Central memory CD4-positive, alpha-beta T cell (primary cell): ENCODE measurements at regions not wholly inside any gene's neighbourhood (a gene's known extent, or its start where the extent isn't known, plus 50 kb on each side); places are given as distances from the start of the nearest gene placed in this dataset.
"Not testable (repeated sequence)": the region's sequence is repeated elsewhere in the genome, so short reads cannot be mapped to it uniquely, and the experiment has no call there.

Experiments
- DNase-seq: peaks from one replicate; pipeline ENCODE4 v3.0.0; 2022

GRCh38 chr16:79996321-79996720 is 395.8 kb upstream of the MAF start:
- DNase-seq = no peak

DNA sequence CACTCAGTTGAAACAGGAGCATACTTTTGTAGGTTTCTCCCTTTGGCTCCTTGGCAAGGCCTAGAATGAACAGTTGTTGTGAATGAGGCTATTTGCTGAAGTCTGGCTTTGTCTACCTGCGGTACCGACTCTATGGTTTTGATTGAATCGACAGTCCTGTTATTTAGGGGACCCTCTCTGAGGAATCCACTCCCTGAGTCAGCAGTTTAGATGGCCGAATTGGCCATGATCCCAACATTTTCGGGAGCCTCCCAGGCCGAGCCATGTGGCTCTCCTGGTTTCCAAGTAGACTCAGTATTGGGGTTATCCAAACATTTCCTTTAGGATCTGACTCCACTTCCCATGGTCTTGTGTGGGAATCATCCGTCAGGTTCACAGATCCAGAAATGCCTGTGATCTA is 394.8 kb upstream of the MAF start:
- no peak for DNase-seq

DNA sequence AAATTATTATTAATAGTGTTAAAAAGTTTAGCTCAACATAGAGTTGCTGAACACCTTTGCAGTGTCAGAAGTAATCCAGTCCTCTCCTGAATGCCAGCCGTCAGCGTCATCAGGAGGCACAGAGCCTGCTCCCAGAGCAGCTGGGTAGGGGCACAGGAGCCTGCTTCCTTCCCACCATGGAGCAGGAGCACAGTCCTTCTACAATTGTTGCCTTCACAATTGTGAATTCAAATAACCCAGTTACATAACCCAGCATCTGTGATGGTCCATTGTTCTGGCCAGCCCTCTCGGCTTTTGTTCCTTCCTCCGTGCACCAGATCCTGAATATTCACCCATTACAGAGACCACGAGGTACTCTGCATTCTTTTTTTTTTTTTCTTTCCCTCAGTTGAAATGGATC is 393.9 kb upstream of the MAF start:
- DNase-seq = no peak

DNA sequence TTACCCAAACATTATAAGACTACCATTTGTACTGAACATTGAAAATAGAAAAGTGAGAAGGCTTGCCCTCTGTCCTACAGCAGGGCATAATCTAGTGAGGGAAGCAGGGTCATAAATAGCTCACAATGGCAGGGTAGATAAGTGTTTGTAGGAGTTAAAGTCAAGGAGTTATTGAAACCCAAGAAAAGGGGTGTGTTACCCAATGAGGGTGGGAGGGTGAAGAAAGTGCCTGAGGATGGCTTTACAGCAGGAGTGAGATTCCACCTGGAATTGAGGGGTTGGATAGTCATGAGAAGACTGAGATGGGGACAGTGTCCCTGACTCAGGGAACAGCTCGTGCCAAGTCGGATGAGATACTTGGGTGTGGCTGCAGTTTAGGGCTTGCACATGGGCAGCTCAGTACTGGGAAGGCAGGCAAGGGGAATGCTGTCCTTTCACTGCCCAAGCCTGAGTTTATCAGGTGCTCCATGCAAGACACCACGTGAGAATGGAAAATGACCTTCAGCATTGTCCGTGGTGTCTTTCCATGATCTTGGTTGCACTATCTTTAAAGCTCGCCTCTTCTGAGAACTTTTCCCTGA is 393.2 kb upstream of the MAF start:
- no peak for DNase-seq

- no peak for DNase-seq
Observed at GRCh38 chr16:79991969-79992368, 391.4 kb upstream of the MAF start.

GRCh38 chr16:79988721-79989220 is 388.2 kb upstream of the MAF start:
- DNase-seq = no peak

- no peak for DNase-seq
Observed at GRCh38 chr16:79988089-79988488, 387.6 kb upstream of the MAF start.

- DNase-seq = no peak
Observed at GRCh38 chr16:79986352-79986751, 385.8 kb upstream of the MAF start.

- DNase-seq = no peak
Observed at GRCh38 chr16:79985606-79986005, 385.1 kb upstream of the MAF start.

- DNase-seq = not testable (repeated sequence)
Observed at GRCh38 chr16:79984149-79984548, 383.6 kb upstream of the MAF start.

DNA sequence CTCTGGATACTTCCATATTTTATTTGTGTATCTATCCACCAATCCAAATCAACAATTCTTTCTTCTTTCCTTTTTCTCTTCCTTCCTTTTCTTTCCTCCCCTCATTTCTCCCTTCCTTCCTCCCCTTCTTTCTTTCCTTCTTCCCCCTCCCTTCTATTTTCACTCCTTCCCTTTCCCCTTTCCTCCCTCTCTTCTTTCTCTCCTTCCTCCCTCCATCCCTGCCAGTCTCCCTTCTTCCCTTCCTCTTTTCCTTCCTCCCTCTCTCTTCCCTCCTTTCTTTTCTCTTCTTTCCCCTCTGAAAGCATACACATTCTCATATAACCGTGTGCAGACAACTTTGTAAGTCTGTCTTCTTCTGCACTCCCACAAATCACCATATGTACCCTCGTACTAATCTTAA is 382.3 kb upstream of the MAF start:
- no peak for DNase-seq

DNA sequence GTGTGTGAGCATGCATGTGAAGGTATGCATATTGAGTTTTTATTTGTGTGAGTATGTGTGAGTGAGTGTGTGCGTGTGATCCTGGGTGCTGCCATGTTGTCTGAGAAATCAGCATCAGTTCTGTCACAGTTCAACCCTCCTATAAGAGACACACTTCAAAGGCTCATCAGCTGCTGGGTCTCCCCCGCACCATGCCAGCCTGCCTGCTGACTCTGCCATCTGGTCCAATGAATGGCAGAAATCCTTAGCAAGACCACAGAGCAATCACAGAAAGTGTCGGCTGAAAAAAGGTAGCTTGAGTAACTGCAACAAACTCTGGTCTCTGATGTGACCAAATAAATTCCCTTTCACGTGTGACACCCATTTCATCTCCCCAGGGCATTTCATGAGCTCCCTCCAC is 381.8 kb upstream of the MAF start:
- no peak for DNase-seq

DNA sequence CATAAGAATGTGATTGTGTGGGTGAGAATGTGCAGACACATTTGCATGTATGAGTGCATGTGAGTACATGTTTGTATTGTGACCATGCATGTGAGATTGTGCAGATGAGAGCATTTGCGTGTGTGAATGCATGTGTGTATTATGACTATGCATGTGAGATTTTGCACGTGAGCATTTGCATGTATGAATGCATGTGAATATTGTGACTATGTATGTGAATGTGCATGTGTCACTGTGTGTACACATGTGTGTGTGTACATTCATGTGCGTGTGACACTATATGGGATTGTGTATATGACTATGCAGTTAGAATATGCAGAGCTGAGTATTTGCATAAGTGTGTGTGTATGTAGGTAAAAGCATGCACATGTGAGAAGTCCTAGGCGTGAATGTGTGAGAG is 381.3 kb upstream of the MAF start:
- DNase-seq = no peak

GRCh38 chr16:79980650-79981521 is 380.3 kb upstream of the MAF start:
- DNase-seq = no peak

- DNase-seq = no peak
Observed at GRCh38 chr16:79977940-79978836, 377.7 kb upstream of the MAF start.

GRCh38 chr16:79973320-79973719 is 372.8 kb upstream of the MAF start:
- DNase-seq = no peak

DNA sequence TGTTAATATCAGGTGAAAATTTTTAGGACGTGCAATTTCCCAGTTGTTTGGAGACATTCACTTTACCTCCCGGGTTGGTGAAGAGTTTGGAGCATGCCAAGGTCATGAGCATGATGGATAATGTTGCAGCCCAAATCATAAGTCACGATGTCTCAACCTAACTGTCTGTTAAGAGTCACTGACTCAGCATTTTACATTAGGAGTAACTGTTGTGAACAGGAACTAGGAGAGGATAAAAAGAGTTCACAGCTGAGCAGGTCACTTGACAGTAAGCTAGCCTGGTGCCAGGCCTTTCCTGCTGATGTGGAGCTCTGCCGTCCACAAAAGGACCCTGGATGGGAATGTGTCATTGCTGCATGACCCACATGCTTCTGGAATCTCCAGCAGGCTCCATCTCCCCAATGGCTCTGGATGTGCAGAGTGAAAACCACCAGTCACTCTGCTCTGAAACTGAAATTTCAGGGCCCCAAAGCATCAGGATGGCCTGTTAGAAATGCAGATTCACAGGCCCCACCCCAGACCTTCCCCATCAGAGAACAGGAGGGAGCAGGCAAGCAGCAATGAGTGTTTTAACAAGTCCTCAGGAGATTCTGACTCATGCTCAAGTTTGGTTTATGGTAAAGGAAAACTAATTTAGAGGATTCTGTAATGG is 371.6 kb upstream of the MAF start:
- no peak for DNase-seq

DNA sequence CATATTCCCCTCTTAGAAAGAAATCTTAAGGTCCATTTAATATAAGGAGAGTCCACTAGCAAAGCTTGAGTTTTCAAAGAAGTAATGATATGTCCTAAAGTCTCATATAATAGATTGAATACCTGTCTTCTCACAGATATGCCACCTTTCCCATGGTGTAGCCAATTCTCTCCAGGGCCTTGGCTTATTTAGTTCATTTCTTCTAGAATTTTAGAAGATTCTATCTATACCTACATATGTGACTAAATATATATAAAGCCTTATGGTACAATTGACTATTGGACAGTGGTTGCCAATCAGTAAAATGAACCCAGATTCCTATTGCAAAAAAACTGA is 370.7 kb upstream of the MAF start:
- no peak for DNase-seq

DNA sequence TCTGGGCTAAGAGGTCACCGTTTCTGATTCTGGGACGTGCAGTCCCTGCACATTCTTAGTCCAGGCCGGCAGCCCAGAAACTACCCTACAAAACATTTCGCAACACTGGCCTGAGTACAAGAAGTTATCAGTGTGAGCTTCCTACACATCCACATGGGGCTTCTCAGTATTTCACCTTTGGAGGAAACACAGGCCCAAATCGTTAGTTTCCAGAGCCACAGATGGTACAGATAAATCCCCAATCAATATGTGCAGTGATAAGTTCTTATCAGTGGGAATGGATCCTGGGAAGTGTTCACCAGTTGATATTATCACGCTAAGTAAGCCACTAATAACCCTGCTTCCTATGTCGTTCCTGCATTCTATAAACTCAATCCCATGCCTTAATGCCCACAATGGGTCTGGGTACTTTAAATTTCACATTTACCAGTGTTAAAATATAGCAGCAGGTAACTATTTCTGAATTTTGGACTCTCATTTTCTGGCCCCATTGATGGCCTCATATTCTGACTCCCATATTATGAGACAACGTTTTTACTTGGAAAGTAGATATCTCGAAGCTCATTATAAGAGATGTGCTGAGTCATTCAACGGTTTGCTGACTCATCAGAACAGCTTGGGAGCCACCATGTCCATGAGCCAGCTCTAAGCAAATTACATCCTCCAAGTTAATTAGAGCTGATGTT is 370.2 kb upstream of the MAF start:
- no peak for DNase-seq

DNA sequence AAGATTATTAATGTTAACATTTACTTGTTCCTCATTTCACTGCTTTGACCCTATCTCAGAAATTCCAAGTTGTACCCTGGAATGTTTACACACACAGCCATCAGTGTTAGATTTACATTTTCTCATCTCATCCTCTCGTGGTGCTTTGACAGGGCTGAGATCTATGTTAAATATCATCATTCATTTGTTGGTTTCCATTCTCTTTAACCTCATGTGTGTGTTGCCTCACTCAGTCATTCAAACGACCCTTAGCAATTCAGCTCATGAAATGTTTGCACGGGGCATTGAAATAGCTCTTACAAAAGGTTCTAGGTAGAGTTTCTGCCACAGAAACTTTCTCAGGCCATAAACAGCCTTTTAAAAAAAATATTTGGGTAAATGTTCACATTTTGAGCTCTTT is 369.6 kb upstream of the MAF start:
- DNase-seq = no peak

- no peak for DNase-seq
Observed at GRCh38 chr16:79969458-79969857, 368.9 kb upstream of the MAF start.

DNA sequence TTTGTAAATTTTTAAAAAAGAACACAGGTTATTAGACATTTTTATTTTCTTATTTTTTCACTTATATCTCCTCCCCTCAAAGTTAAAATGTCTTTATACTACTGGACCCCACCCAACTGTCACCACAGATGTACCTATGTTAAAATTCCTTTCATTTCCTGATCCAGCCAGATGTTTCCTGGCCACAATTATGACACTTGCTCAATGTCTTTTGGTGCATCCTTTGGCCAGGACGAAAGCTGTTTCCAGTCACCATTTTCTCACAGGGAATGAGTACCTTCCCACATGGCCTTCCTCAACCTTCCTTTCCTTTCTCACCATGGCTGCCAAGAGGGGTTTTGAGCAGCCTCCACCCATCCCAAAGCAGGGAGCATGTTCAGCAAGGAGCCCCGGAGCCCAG is 365.7 kb upstream of the MAF start:
- no peak for DNase-seq
